Endothelial cell of umbilical vein (primary cell): ENCODE measurements at regions not wholly inside any gene's neighbourhood (a gene's known extent, or its start where the extent isn't known, plus 50 kb on each side); places are given as distances from the start of the nearest gene placed in this dataset.

Source experiments
- EZH2 ChIP-seq: IDR thresholded peaks from 2 replicates; pipeline ENCODE4 v1.6.1; 2012; ENCODE audit warnings: borderline replicate concordance, low read depth, mild to moderate bottlenecking, moderate library complexity, low read length, inconsistent platforms; ENCODE audit not compliant: severe bottlenecking
- MYC ChIP-seq: IDR thresholded peaks from one replicate; pipeline ENCODE4 v1.6.1; 2011; ENCODE audit warnings: mild to moderate bottlenecking, low read depth, low read length
- POLR2A ChIP-seq: IDR thresholded peaks from 2 replicates; pipeline ENCODE4 v1.6.1; 2012; ENCODE audit warnings: low read depth, mild to moderate bottlenecking, control low read depth, low read length
- TF ChIP-seq, protein P1 (sequence below), 2 donors: IDR thresholded peaks; 1 replicate in 1 of 2; 2 replicates in 1 of 2; pipeline ENCODE4 v1.5.1; 2011; ENCODE audit warnings: low read length in 2 of 2, mild to moderate bottlenecking in 2 of 2, moderate library complexity in 2 of 2, control low read depth in 1 of 2, inconsistent platforms in 1 of 2, low read depth in 1 of 2; ENCODE audit not compliant: insufficient read depth in 1 of 2; ENCODE audit errors: extremely low read depth in 1 of 2

GRCh38 chr13:50714891-50715290 lies 128.6 kb downstream of the DLEU7 start:
- TF ChIP-seq, protein P1, sequence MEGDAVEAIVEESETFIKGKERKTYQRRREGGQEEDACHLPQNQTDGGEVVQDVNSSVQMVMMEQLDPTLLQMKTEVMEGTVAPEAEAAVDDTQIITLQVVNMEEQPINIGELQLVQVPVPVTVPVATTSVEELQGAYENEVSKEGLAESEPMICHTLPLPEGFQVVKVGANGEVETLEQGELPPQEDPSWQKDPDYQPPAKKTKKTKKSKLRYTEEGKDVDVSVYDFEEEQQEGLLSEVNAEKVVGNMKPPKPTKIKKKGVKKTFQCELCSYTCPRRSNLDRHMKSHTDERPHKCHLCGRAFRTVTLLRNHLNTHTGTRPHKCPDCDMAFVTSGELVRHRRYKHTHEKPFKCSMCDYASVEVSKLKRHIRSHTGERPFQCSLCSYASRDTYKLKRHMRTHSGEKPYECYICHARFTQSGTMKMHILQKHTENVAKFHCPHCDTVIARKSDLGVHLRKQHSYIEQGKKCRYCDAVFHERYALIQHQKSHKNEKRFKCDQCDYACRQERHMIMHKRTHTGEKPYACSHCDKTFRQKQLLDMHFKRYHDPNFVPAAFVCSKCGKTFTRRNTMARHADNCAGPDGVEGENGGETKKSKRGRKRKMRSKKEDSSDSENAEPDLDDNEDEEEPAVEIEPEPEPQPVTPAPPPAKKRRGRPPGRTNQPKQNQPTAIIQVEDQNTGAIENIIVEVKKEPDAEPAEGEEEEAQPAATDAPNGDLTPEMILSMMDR (IDR thresholded peaks at IDR 0.05; ENCODE audit: extremely low read depth in 1 of 2, insufficient read depth in 1 of 2, low read depth in 1 of 2, low read length in 2 of 2), result no peak
- TF ChIP-seq EZH2, result no peak
- no peak for TF ChIP-seq MYC
- TF ChIP-seq POLR2A, result no peak
